HEK293 (cell line): ENCODE measurements at regions not wholly inside any gene's neighbourhood (a gene's known extent, or its start where the extent isn't known, plus 50 kb on each side); places are given as distances from the start of the nearest gene placed in this dataset.

ENCODE experiments used
- CTCF ChIA-PET: fragments of 350-600 bp; formaldehyde crosslinking; extraction: SDS; loops from one replicate; lab custom pipeline; 2021; ENCODE audit warnings: antibody characterized with exemption; lab: Yijun Ruan, JAX
- POLR2A ChIA-PET: fragments of 300-600 bp; formaldehyde crosslinking; extraction: SDS; loops from one replicate; lab custom pipeline; 2020; ENCODE audit warnings: antibody characterized with exemption, inconsistent platforms; lab: Yijun Ruan, JAX
- H3K27ac ChIP-seq: fragments of 200-500 bp; sonication (Bioruptor generic); 2 replicates; pipeline ENCODE4 v1.5.1; 2014; ENCODE audit warnings: low read depth, low read length, control low read depth, inconsistent platforms; ENCODE audit errors: extremely low read depth
- H3K36me3 ChIP-seq, 2 experiments: fragments of 200-500 bp in 1 of 2; sonication (Bioruptor generic) in 1 of 2; 1 replicate in 1 of 2; 2 replicates in 1 of 2; pipeline ENCODE4 v1.5.1; 2014 to 2017; ENCODE audit warnings: inconsistent platforms in 2 of 2, low read length in 2 of 2; ENCODE audit not compliant: control insufficient read depth in 2 of 2, insufficient read depth in 1 of 2
- H3K4me1 ChIP-seq: fragments of 200-500 bp; sonication (Bioruptor generic); 2 replicates; pipeline ENCODE4 v1.5.1; 2014; ENCODE audit warnings: mild to moderate bottlenecking, low read length, inconsistent platforms; ENCODE audit not compliant: control insufficient read depth, insufficient read depth
- H3K4me3 ChIP-seq: 2 replicates; pipeline ENCODE4 v1.5.1; 2011; ENCODE audit warnings: low read depth, mild to moderate bottlenecking, control low read depth, low read length, moderate library complexity
- H3K9me3 ChIP-seq: fragments of 200-500 bp; sonication (Bioruptor generic); 2 replicates; pipeline ENCODE4 v1.5.1; 2014; ENCODE audit warnings: low read depth, low read length, inconsistent platforms; ENCODE audit not compliant: control insufficient read depth, insufficient read depth
- BCL6B ChIP-seq: fragments of 450-650 bp; formaldehyde crosslinking; IDR thresholded peaks from 2 replicates; pipeline ENCODE4 v1.5.1; 2017; ENCODE audit warnings: missing biosample characterization, missing genetic modification characterization
- EGR2 ChIP-seq: fragments of 450-650 bp; formaldehyde crosslinking; IDR thresholded peaks from 2 replicates; pipeline ENCODE4 v1.5.1; 2016; ENCODE audit warnings: low read depth, missing biosample characterization, missing genetic modification characterization
- HOXC10 ChIP-seq: sonication (generic); formaldehyde crosslinking; IDR thresholded peaks from 2 replicates; pipeline ENCODE4 v1.8.1; 2023; ENCODE audit warnings: mild to moderate bottlenecking, missing genetic modification reagents
- SCRT2 ChIP-seq: fragments of 450-650 bp; formaldehyde crosslinking; IDR thresholded peaks from 2 replicates; pipeline ENCODE4 v1.5.1; 2016; ENCODE audit warnings: missing biosample characterization, missing genetic modification characterization
- SP2 ChIP-seq: fragments of 450-650 bp; formaldehyde crosslinking; IDR thresholded peaks from 2 replicates; pipeline ENCODE4 v1.5.1; 2016; ENCODE audit warnings: missing biosample characterization, missing genetic modification characterization
- SP7 ChIP-seq: fragments of 450-650 bp; formaldehyde crosslinking; IDR thresholded peaks from 2 replicates; pipeline ENCODE4 v1.5.1; 2016; ENCODE audit warnings: missing biosample characterization, missing genetic modification characterization
- YY1 ChIP-seq: fragments of 450-650 bp; formaldehyde crosslinking; IDR thresholded peaks from 2 replicates; pipeline ENCODE4 v1.5.1; 2018; ENCODE audit warnings: missing biosample characterization, missing genetic modification characterization
- ZBTB1 ChIP-seq: fragments of 450-650 bp; formaldehyde crosslinking; IDR thresholded peaks from 2 replicates; pipeline ENCODE4 v1.5.1; 2016; ENCODE audit warnings: missing biosample characterization, missing genetic modification characterization
- ZBTB10 ChIP-seq: fragments of 450-650 bp; formaldehyde crosslinking; IDR thresholded peaks from 2 replicates; pipeline ENCODE4 v1.5.1; 2016; ENCODE audit warnings: missing biosample characterization, missing genetic modification characterization
- ZBTB7A ChIP-seq: fragments of 450-650 bp; formaldehyde crosslinking; IDR thresholded peaks from 2 replicates; pipeline ENCODE4 v1.5.1; 2016; ENCODE audit warnings: low read depth, missing biosample characterization, missing genetic modification characterization
- ZFHX2 ChIP-seq: fragments of 450-650 bp; formaldehyde crosslinking; conservative IDR thresholded peaks from 2 replicates; pipeline ENCODE4 v1.5.1; 2016; ENCODE audit warnings: missing biosample characterization, missing genetic modification characterization
- ZFP3 ChIP-seq: fragments of 450-650 bp; formaldehyde crosslinking; IDR thresholded peaks from 2 replicates; pipeline ENCODE4 v1.5.1; 2016; ENCODE audit warnings: low read depth, missing biosample characterization, missing genetic modification characterization
- ZFP69B ChIP-seq: fragments of 450-650 bp; formaldehyde crosslinking; IDR thresholded peaks from 2 replicates; pipeline ENCODE4 v1.5.1; 2016; ENCODE audit warnings: missing biosample characterization, missing genetic modification characterization
- ZNF112 ChIP-seq: fragments of 450-650 bp; formaldehyde crosslinking; IDR thresholded peaks from 2 replicates; pipeline ENCODE4 v1.5.0; 2017; ENCODE audit warnings: missing biosample characterization, missing genetic modification characterization
- ZNF133 ChIP-seq: fragments of 450-650 bp; formaldehyde crosslinking; IDR thresholded peaks from 2 replicates; pipeline ENCODE4 v1.5.1; 2016; ENCODE audit warnings: missing biosample characterization, missing genetic modification characterization
- ZNF214 ChIP-seq: fragments of 450-650 bp; formaldehyde crosslinking; IDR thresholded peaks from 2 replicates; pipeline ENCODE4 v1.5.1; 2017; ENCODE audit warnings: missing biosample characterization, mild to moderate bottlenecking, missing genetic modification characterization, borderline replicate concordance
- ZNF302 ChIP-seq: fragments of 450-650 bp; formaldehyde crosslinking; IDR thresholded peaks from 2 replicates; pipeline ENCODE4 v1.5.1; 2016; ENCODE audit warnings: missing biosample characterization, missing genetic modification characterization, low read depth
- ZNF341 ChIP-seq: fragments of 450-650 bp; formaldehyde crosslinking; IDR thresholded peaks from 2 replicates; pipeline ENCODE4; 2016; ENCODE audit warnings: low read depth, missing biosample characterization, missing genetic modification characterization
- ZNF398 ChIP-seq: fragments of 450-650 bp; formaldehyde crosslinking; IDR thresholded peaks from 2 replicates; pipeline ENCODE4 v1.5.1; 2017; ENCODE audit warnings: missing biosample characterization, missing genetic modification characterization
- ZNF423 ChIP-seq: fragments of 450-650 bp; formaldehyde crosslinking; IDR thresholded peaks from 2 replicates; pipeline ENCODE4 v1.5.1; 2016; ENCODE audit warnings: missing biosample characterization, missing genetic modification characterization
- ZNF426 ChIP-seq: fragments of 450-650 bp; formaldehyde crosslinking; IDR thresholded peaks from 2 replicates; pipeline ENCODE4 v1.5.1; 2017; ENCODE audit warnings: missing biosample characterization, missing genetic modification characterization, mild to moderate bottlenecking, inconsistent platforms, moderate library complexity
- ZNF501 ChIP-seq: fragments of 450-650 bp; formaldehyde crosslinking; IDR thresholded peaks from 2 replicates; pipeline ENCODE4 v1.5.1; 2016; ENCODE audit warnings: missing biosample characterization, missing genetic modification characterization
- ZNF529 ChIP-seq: fragments of 450-650 bp; formaldehyde crosslinking; IDR thresholded peaks from 2 replicates; pipeline ENCODE4 v1.5.1; 2017; ENCODE audit warnings: missing genetic modification characterization, missing biosample characterization; ENCODE audit not compliant: insufficient replicate concordance
- ZNF580 ChIP-seq: fragments of 450-650 bp; formaldehyde crosslinking; IDR thresholded peaks from 2 replicates; pipeline ENCODE4 v1.5.1; 2016; ENCODE audit warnings: missing biosample characterization, missing genetic modification characterization
- ZNF704 ChIP-seq: fragments of 450-650 bp; formaldehyde crosslinking; IDR thresholded peaks from 2 replicates; pipeline ENCODE4 v1.5.1; 2016; ENCODE audit warnings: missing biosample characterization, missing genetic modification characterization
- ZNF707 ChIP-seq: fragments of 450-650 bp; formaldehyde crosslinking; IDR thresholded peaks from 2 replicates; pipeline ENCODE4 v1.5.1; 2016; ENCODE audit warnings: missing biosample characterization, missing genetic modification characterization
- ZNF791 ChIP-seq: fragments of 450-650 bp; formaldehyde crosslinking; IDR thresholded peaks from 2 replicates; pipeline ENCODE4 v1.5.1; 2016; ENCODE audit warnings: missing biosample characterization, missing genetic modification characterization
- ZNF843 ChIP-seq: fragments of 450-650 bp; formaldehyde crosslinking; IDR thresholded peaks from 2 replicates; pipeline ENCODE4 v1.5.1; 2016; ENCODE audit warnings: missing biosample characterization, missing genetic modification characterization

GRCh38 chr16:85527042-85527766, 85.9 kb upstream of the GSE1 start:
- CTCF ChIA-PET = interaction anchor here (0.7 kb wide), 1 partner anchor 274 kb away, joined by 3 read pairs; no protein-coding TSS in a partner anchor
- H3K4me3 ChIP-seq = no peak overlapping the region

GRCh38 chr16:85527767-85528297, 85.3 kb upstream of the GSE1 start:
- POLR2A ChIA-PET = no interaction called here
- TF ChIP-seq ZNF501 (tag by site-specific recombination) = no peak
- TF ChIP-seq SP2 (tag by site-specific recombination) = no peak
- no peak for TF ChIP-seq ZNF133 (tag by site-specific recombination)
- no peak for TF ChIP-seq ZBTB1 (tag by site-specific recombination)
- TF ChIP-seq ZNF398 (tag by site-specific recombination) = no peak
- TF ChIP-seq ZNF302 (tag by site-specific recombination) = no peak
- TF ChIP-seq ZNF580 (tag by site-specific recombination) = no peak
- peak; percentile 52 for TF ChIP-seq ZFHX2 (tag by site-specific recombination)
- TF ChIP-seq SP7 (tag by site-specific recombination) = no peak
- TF ChIP-seq ZNF341 (tag by site-specific recombination) = peak; percentile 34; the same call in 1 of the 2 replicates
- no peak for TF ChIP-seq ZNF423 (tag by site-specific recombination)
- no peak for TF ChIP-seq ZBTB7A (tag by site-specific recombination)
- TF ChIP-seq ZNF791 (tag by site-specific recombination) = no peak
- TF ChIP-seq ZFP69B = no peak
- TF ChIP-seq ZFP3 = peak; percentile 92
- no peak for TF ChIP-seq BCL6B (tag by site-specific recombination)
- no peak for TF ChIP-seq ZNF704
- peak; percentile 40; the same call in 1 of the 2 replicates for TF ChIP-seq SCRT2 (tag by site-specific recombination)
- no peak for TF ChIP-seq HOXC10
- no peak for TF ChIP-seq YY1
- no peak for TF ChIP-seq ZNF843 (tag by site-specific recombination)

More at GRCh38 chr16:85527042-85527766, 85.9 kb upstream of the GSE1 start:
- no peaks in the 10 kb centered on the region for H3K36me3 ChIP-seq
- TF ChIP-seq ZNF214 (no peak), ZNF112 (tag by site-specific recombination) (no peak), EGR2 (tag by site-specific recombination) (peak; percentile 84), ZNF529 (tag by site-specific recombination) (no peak), ZFHX2 (tag by site-specific recombination) (peak; percentile 83), ZNF707 (tag by site-specific recombination) (no peak), ZBTB10 (tag by site-specific recombination) (no peak), ZNF133 (tag by site-specific recombination) (no peak), ZNF426 (tag by site-specific recombination) (no peak)
- POLR2A ChIA-PET = no interaction called here
- H3K4me1 ChIP-seq = peaks cover 24% of the 10 kb centered on the region
- H3K27ac ChIP-seq = no peak overlapping the region
- no peaks in the 10 kb centered on the region for H3K9me3 ChIP-seq

More at GRCh38 chr16:85527767-85528297, 85.3 kb upstream of the GSE1 start:
- H3K4me3 ChIP-seq = no peak overlapping the region
- no peak overlapping the region for H3K27ac ChIP-seq
- H3K36me3 ChIP-seq = no peaks in the 10 kb centered on the region
- no peaks in the 10 kb centered on the region for H3K9me3 ChIP-seq
- CTCF ChIA-PET = interaction anchor here (0.5 to 3.3 kb wide), 8 partner anchors 15 to 223 kb away, joined by 3 to 18 read pairs (median 6); no protein-coding TSS in a partner anchor
- H3K4me1 ChIP-seq = peaks cover 23% of the 10 kb centered on the region
